ENCODE measurements at regions not wholly inside any gene's neighbourhood (a gene's known extent, or its start where the extent isn't known, plus 50 kb on each side); places are given as distances from the start of the nearest gene placed in this dataset.
"Not testable (repeated sequence)": the region's sequence is repeated elsewhere in the genome, so short reads cannot be mapped to it uniquely, and the experiment has no call there.

- no peak overlapping the region for H3K4me3 ChIP-seq (ENCODE audit: low read depth, low read length)
Observed at GRCh38 chr5:166282939-166283338, 2008.5 kb upstream of the WWC1 start.

GRCh38 chr5:166285361-166285760, 2006.1 kb upstream of the WWC1 start:
- no peak overlapping the region for H3K4me3 ChIP-seq (ENCODE audit: low read depth, low read length)

DNA sequence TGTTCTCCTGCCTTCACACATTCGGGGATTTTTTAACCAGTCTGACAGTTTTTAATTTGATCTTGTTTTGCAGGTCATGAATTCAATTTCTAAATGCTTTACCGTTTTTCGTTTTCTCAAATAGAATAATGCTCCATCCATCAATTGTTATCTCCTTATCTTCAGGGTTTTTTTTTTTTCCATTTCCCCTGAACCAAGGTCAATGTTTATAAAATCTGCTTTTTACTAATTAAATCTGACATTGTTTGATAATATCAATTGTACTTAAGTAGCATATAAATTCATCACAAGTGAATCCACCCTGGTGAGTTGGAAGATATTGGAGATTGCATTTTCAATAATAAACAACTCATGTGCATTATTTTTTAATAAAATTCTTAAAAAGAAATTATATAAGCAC, 2004.6 kb upstream of the WWC1 start:
- H3K4me3 ChIP-seq (ENCODE audit: low read depth, low read length): no peak overlapping the region

DNA sequence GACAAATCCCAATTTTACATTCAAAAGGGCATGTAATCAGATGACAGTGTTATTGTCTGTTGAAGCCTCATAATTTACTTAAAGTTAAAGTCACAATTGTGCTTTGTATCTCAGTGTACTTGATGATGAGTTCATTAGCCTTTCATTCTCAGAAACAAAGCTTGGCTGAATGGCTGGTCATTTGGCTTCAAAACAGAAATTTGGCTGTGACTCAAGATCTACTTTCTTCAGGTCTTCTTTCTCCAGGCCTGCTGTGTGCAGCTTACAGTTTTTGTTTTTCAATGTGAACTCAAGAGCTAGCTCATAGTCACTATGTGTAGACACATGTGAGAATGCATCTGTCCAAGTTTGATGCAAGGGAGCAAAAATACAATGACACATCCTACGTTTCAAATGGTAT, 2003.6 kb upstream of the WWC1 start:
- H3K4me3 ChIP-seq (ENCODE audit: low read depth, low read length): no peak overlapping the region

DNA sequence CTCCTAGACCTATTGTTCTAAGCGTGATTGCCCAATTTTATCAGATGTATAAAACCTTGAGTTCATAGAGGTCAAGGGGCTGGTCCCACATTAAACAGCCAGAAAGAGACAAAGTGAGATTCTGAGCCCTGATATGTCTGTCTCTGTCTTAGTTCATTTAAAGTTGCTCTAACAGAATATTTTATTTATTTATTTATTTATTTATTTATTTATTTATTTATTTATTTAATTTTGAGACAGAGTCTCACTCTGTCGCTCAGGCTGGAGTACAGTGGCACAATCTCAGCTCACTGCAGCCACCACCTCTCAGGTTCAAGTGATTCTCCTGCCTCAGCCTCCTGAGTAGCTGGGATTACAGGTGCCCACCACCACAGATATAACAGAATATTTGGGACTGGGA, 1999.6 kb upstream of the WWC1 start:
- H3K4me3 ChIP-seq (ENCODE audit: low read depth, low read length): not testable (repeated sequence)

DNA sequence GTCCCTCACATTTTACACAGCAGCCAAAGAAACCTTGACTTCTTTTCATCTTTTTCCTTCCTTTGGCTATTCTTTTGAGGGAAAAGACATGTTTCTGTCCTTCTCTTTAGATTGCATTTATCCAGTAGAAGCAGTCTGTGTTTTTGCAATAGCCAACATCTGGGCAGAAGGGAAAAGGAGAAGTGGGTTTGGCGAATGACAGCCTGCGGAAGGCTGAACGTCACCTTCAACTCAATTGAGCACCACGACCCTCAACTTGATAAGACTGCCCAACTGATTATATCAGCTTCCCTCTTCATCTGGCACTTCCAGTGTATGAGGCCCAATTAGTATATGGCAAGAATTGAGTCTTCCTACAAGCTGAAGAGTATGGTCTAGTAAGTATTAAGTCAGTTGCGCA, 1997.6 kb upstream of the WWC1 start:
- H3K4me3 ChIP-seq (ENCODE audit: low read depth, low read length): no peak overlapping the region

- H3K4me3 ChIP-seq (ENCODE audit: low read depth, low read length): no peak overlapping the region
Observed at GRCh38 chr5:166302166-166302565, 1989.3 kb upstream of the WWC1 start.

- no peak overlapping the region for H3K4me3 ChIP-seq (ENCODE audit: low read depth, low read length)
Observed at GRCh38 chr5:166317425-166317824, 1974.0 kb upstream of the WWC1 start.

GRCh38 chr5:166320920-166321480, 1970.4 kb upstream of the WWC1 start:
- no peak overlapping the region for H3K4me3 ChIP-seq (ENCODE audit: low read depth, low read length)

GRCh38 chr5:166324372-166324771, 1967.1 kb upstream of the WWC1 start:
- H3K4me3 ChIP-seq (ENCODE audit: low read depth, low read length): no peak overlapping the region

DNA sequence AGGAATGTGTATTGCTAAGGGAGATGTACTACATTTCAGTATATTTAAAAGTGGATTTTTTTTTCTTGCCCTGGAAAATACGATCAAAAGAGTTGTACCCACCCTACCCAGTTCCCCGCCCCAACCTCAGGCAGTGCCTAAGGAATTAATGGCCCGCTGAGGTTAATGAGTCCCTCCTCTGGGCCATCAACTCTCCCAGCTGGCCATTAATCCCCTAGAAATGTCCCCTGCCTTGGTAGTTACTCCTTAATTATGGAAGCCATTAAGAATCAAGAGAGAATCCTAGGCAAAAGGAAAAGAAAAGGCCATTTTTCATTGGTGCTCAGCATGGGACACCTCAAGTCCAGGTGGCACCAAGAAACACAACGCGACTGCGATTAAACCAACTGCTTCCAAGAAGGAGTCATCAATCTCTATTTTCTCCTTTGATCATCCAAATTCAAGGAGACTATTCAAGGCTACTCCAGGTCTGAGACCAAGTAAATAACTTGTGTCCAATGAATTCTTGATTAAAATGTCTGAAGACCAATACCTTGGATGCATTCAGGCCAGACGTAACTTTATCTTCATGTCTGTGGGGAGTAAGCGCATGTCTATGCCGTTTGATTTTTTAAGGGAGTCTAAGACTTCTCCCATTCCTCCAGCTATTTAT, 1962.2 kb upstream of the WWC1 start:
- H3K4me3 ChIP-seq (ENCODE audit: low read depth, low read length): no peak overlapping the region

GRCh38 chr5:166330036-166330435, 1961.4 kb upstream of the WWC1 start:
- H3K4me3 ChIP-seq (ENCODE audit: low read depth, low read length): no peak overlapping the region

DNA sequence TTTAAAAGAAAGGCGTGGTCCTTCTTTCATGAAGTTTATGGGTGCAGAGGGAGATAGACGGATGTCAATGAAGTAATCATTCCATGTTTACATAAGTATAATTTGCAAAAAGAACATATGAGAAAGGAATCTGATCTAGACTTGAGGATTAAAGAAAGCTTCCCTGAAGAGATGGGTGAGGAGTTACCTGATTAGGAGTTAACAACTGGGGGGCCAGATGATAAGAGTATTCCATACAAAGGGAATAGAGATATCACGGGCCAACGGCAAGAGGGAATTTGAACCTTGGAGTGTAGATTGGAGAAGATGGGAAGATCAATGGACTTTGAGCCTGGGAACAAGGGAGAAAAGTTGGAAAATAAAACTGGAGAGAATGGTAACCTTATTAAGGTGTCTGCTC, 1959.9 kb upstream of the WWC1 start:
- no peak overlapping the region for H3K4me3 ChIP-seq (ENCODE audit: low read depth, low read length)

DNA sequence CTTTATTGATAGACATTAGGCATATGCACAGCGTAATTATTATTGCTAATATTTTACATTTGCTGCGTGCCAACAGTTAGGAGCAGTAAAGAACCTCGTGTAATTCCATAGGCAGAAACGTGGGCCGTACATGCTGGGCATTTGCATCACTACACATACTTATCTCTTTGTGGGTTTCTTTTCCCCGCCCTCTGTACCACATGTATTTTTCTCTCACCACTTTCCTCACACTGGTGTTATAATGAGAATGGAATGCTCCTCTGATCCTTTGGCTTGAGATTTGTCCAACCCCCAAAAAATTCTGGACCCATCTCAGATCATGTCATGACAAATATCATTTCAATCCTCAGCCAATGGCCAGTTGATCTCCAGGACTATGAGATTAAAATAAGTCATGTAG, 1952.6 kb upstream of the WWC1 start:
- H3K4me3 ChIP-seq (ENCODE audit: low read depth, low read length): no peak overlapping the region

DNA sequence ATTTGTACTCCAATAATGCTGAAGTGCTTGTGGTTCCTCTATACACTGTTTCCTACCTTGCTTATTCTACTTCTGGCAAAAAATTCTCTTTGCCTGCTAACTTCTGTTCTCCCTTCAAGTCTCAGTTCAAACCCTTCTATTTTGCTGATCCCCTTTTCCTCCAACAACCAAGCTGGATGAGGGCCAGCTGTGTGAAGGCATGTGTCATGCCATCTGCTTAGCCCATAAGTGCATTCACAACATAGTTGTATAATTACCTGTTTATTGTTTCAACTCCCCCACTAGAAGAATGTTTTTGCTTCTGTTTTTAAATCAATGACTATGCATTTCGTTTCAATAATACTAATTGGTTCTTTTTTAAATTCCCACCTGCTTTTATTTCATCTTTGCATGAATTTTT, 1951.4 kb upstream of the WWC1 start:
- H3K4me3 ChIP-seq (ENCODE audit: low read depth, low read length): no peak overlapping the region

DNA sequence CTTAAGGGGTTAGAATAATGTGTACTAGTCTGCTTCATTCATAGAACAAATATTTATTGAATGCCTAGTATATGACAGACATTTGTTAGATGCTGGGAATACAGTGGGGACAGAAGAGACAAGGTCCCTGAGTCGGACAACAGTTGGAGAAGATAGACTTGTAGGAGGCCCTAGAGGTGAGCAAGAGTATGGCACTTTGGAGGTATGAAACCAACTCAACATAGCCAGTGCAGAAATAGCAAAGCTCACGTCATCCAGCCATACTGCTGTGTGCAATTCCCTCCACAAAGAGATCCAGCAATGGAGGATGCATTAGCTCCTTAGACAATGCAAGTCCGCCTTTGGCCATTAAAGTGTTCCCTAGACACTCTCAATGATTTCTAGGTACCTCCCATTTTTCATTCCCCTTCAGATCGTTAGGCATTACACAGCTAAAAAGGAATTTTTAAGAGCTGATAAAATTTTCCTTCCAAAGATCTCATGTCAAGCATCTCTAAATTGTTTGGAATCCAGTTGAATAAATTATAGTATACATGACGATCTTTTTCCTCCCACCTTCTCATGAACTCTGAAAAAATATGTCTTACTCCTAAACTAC, 1949.6 kb upstream of the WWC1 start:
- H3K4me3 ChIP-seq (ENCODE audit: low read depth, low read length): no peak overlapping the region

DNA sequence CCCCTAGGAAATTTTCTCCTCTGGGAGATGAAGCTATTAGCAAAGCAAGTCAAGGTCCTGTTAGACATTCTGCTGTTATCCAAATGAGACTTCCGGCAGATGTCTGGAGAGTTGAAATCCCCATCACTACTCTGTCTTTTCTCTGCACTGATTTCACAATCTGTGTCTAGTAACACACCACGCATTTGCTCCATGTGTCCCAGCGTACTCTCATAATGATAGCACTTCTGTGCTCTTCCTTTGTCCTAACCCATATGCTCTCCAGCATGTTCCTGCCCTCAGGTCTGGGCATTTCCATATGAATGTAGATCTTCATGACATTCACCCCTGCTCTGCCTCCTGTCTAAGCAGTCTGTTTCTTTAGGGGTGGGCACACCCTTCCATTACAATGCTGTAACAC, 1949.0 kb upstream of the WWC1 start:
- no peak overlapping the region for H3K4me3 ChIP-seq (ENCODE audit: low read depth, low read length)

- H3K4me3 ChIP-seq (ENCODE audit: low read depth, low read length): no peak overlapping the region
Observed at GRCh38 chr5:166346726-166347374, 1944.6 kb upstream of the WWC1 start.

DNA sequence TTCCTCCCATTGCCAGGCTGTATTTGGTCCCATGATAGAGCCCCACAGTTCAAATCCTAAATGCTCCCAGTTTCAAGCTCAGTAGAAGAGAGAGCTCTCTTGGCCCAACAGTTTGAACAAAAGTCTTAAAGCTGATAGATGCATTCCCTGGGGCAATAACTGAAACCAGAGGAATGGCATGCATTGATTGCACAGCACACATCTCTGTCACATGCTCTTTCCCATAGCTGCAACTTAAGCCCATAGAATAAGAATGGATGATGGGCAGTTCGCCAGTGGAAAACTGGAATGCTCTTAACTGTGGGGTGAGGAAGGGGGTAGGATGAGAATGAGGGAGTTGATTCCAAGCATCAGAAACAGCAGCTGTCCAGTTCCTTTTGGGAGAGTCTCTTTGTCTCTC, 1942.4 kb upstream of the WWC1 start:
- no peak overlapping the region for H3K4me3 ChIP-seq (ENCODE audit: low read depth, low read length)

- no peak overlapping the region for H3K4me3 ChIP-seq (ENCODE audit: low read depth, low read length)
Observed at GRCh38 chr5:166353580-166353979, 1937.9 kb upstream of the WWC1 start.

DNA sequence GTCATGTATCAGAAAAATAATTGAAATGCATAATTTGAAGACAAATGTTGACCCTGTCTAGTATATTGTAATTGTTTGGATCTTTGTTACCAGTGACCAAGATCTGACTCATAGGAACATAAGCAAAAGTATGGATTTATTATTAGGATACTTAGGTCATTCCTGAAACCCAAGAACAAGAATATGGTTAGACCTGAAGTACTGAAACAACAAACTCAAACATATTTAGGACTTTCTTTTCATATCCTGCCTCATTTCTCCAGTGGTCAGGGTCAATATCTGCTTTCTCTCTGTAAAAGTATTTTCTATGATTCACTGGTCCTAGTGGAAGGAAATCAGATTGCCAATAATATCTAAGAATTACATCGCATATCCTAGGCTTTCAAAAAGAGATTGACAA, 1937.1 kb upstream of the WWC1 start:
- H3K4me3 ChIP-seq (ENCODE audit: low read depth, low read length): no peak overlapping the region

- no peak overlapping the region for H3K4me3 ChIP-seq (ENCODE audit: low read depth, low read length)
Observed at GRCh38 chr5:166356096-166356495, 1935.3 kb upstream of the WWC1 start.

All from iPS-11a (cell line).